GM23338 (cell line): ENCODE measurements at regions not wholly inside any gene's neighbourhood (a gene's known extent, or its start where the extent isn't known, plus 50 kb on each side); places are given as distances from the start of the nearest gene placed in this dataset.

ENCODE experiments used
- CREB1 ChIP-seq: fragments of 250-450 bp; sonication (Bioruptor Pico); IDR thresholded peaks from 2 replicates; pipeline ENCODE4 v1.5.0; 2020; ENCODE audit warnings: low read depth, mild to moderate bottlenecking, moderate library complexity
- EZH2 ChIP-seq: fragments of 200-600 bp; sonication (generic); IDR thresholded peaks from one replicate; pipeline ENCODE4 v1.8.0; 2017; ENCODE audit warnings: antibody characterized with exemption, mild to moderate bottlenecking, low read depth; ENCODE audit not compliant: unreplicated experiment
- EZH2phosphoT487 ChIP-seq: fragments of 200-600 bp; sonication (generic); IDR thresholded peaks from one replicate; pipeline ENCODE4 v1.8.1; 2018; ENCODE audit warnings: antibody characterized with exemption; ENCODE audit not compliant: unreplicated experiment
- POLR2AphosphoS5 ChIP-seq: IDR thresholded peaks from 2 replicates; pipeline ENCODE4 v1.6.1; 2016; ENCODE audit warnings: antibody characterized with exemption, low read depth
- TF ChIP-seq, protein P1 (sequence below), 2 experiments: fragments of 200-600 bp in 1 of 2; sonication (generic) in 1 of 2; conservative IDR thresholded peaks; 2 replicates each; pipeline versions ENCODE4 v1.5.1 to v1.6.1; 2016 to 2017; ENCODE audit warnings: antibody characterized with exemption in 2 of 2, low read depth in 2 of 2, mild to moderate bottlenecking in 2 of 2, moderate library complexity in 1 of 2
- TF ChIP-seq, protein P2 (sequence below): IDR thresholded peaks from one replicate; pipeline ENCODE4 v1.6.1; 2018; ENCODE audit warnings: antibody characterized with exemption; ENCODE audit not compliant: unreplicated experiment

DNA sequence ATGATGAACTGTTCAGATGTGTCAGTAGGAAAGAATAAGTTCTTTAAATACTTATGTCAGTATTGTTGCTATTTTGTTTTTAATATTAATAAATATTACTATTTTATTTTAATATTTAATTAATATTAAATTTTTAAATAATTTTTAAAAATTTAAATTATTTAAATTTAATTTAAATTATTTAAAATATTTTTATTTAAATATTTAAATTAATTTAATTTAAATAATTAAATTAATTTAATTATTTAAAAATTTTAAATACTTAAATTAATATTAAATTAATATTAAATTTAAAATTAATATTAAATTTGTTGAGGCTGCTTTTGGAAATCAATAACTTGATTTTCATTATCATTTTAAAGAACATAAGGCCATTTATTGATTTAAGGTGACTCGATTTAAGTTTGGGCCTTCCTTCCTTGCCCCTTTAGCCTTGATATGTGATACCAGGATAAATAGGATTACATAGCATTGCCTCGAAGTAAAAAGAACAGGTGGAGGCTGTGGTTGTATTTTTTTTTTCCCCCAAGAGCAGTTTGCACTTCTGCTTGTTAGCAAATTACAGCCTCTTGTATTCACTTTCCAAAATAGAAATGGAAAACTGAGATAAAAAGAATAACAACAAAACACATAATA is 915.2 kb downstream of the TTLL7 start:
- TF ChIP-seq, protein P1, sequence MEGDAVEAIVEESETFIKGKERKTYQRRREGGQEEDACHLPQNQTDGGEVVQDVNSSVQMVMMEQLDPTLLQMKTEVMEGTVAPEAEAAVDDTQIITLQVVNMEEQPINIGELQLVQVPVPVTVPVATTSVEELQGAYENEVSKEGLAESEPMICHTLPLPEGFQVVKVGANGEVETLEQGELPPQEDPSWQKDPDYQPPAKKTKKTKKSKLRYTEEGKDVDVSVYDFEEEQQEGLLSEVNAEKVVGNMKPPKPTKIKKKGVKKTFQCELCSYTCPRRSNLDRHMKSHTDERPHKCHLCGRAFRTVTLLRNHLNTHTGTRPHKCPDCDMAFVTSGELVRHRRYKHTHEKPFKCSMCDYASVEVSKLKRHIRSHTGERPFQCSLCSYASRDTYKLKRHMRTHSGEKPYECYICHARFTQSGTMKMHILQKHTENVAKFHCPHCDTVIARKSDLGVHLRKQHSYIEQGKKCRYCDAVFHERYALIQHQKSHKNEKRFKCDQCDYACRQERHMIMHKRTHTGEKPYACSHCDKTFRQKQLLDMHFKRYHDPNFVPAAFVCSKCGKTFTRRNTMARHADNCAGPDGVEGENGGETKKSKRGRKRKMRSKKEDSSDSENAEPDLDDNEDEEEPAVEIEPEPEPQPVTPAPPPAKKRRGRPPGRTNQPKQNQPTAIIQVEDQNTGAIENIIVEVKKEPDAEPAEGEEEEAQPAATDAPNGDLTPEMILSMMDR (conservative IDR thresholded peaks at IDR 0.05; ENCODE audit: low read depth in 2 of 2), result no peak
- TF ChIP-seq EZH2 (no peak), EZH2phosphoT487 (no peak), CREB1 (no peak), POLR2AphosphoS5 (no peak)
- TF ChIP-seq, protein P2, sequence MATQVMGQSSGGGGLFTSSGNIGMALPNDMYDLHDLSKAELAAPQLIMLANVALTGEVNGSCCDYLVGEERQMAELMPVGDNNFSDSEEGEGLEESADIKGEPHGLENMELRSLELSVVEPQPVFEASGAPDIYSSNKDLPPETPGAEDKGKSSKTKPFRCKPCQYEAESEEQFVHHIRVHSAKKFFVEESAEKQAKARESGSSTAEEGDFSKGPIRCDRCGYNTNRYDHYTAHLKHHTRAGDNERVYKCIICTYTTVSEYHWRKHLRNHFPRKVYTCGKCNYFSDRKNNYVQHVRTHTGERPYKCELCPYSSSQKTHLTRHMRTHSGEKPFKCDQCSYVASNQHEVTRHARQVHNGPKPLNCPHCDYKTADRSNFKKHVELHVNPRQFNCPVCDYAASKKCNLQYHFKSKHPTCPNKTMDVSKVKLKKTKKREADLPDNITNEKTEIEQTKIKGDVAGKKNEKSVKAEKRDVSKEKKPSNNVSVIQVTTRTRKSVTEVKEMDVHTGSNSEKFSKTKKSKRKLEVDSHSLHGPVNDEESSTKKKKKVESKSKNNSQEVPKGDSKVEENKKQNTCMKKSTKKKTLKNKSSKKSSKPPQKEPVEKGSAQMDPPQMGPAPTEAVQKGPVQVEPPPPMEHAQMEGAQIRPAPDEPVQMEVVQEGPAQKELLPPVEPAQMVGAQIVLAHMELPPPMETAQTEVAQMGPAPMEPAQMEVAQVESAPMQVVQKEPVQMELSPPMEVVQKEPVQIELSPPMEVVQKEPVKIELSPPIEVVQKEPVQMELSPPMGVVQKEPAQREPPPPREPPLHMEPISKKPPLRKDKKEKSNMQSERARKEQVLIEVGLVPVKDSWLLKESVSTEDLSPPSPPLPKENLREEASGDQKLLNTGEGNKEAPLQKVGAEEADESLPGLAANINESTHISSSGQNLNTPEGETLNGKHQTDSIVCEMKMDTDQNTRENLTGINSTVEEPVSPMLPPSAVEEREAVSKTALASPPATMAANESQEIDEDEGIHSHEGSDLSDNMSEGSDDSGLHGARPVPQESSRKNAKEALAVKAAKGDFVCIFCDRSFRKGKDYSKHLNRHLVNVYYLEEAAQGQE, result no peak
